Left colon (tissue), 2 donors: ENCODE measurements at regions not wholly inside any gene's neighbourhood (a gene's known extent, or its start where the extent isn't known, plus 50 kb on each side); places are given as distances from the start of the nearest gene placed in this dataset.
A peak's percentile ranks its signal among the peaks of the same experiment; 100 is the strongest.
"Not testable (repeated sequence)": the region's sequence is repeated elsewhere in the genome, so short reads cannot be mapped to it uniquely, and the experiment has no call there.

Experiments used
- ATAC-seq: fragments of 200-7000 bp; cut with Tn5 transposase; one replicate; pipeline ENCODE4 v1.9.1; 2020; ENCODE audit warnings: mild to moderate bottlenecking, moderate library complexity
- DNase-seq, 2 donors: peaks; one replicate each; pipeline ENCODE4 v3.0.0-alpha.2; 2020
- intact Hi-C, 2 donors: fragments of 100-400 bp; cut with DNase I in 1 of 2; cut with micrococcal nuclease in 1 of 2; formaldehyde crosslinking; loops; one replicate each; pipeline versions ENCODE4 v1.11.2 to v1.14.0; 2022; cut with DNase I, micrococcal nuclease
- donor health status: DM: no; HTN: no; CAD: no.
- donor health status: DM: yes; HTN: yes; CAD: no.

DNA sequence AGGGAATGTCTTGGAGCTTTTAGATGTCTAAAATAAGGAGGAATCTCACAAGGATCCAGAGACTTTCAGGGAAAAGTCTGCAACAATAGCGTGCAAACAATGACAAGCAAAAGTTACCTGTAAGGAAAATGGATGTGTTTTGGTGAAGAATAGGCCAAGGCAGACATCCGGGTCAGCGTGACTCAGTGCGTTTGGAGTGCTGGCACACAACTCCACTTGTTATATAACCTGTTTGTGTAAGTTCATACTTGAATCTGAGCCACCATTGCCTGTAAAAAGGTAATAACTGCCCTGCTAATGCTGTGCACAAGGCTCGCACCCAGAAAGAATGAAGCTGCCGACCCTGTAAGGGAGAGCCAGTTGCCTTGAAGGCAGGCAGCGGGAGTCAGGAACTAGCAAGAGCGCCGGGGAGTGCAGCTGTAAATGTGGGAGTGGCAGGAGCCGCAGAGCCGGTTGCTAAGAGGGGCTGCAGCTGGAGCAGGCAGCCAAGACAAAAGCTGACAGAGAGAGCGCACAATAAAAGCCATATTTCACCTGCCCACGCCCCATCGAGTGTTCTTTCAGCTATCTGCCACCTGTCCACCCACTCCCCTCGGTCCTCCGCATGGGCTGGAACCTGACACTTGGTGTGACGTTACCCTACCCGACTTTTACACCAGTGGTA is 638.5 kb upstream of the MIS18BP1 start:
- ATAC-seq (peak; percentile 90), DNase-seq (peak; percentile 69 to 74)
- intact Hi-C loops: no loop called here

DNA sequence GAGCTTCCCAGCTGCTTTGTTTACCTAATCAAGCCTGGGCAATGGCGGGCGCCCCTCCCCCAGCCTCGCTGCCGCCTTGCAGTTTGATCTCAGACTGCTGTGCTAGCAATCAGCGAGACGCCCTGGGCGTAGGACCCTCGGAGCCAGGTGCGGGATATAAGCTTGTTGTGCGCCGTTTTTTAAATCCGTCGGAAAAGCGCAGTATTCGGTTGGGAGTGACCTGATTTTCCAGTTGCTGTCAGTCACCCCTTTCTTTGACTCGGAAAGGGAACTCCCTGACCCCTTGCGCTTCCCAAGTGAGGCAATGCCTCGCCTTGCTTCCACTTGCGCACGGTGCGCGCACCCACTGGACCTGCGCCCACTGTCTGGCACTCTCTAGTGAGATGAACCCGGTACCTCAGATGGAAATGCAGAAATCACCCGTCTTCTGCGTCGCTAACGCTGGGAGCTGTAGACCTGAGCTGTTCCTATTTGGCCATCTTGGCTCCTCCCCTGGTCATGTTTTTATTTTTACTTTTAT is 635.8 kb upstream of the MIS18BP1 start:
- ATAC-seq, DNase-seq, intact Hi-C loops: not testable (repeated sequence)

DNA sequence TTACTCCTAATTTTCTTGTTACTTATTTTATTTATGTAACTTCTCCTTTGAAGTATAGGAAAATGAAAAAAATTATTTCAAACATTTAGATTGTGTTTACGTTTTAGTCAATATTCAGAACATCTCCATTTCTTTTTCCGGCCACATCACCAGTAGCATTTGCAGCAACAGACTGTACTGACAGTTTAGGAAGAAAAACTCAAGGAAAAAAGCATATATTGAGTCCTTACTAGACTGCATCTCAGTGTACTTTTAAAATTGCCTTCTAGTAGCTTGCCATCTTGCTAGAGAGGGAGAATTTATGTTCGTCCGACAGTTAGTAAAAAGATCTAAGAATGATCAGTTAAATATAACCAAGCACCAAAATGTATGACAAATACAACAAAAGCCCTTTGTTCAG is 625.0 kb upstream of the MIS18BP1 start:
- no peak for DNase-seq
- intact Hi-C loops: no loop called here
- ATAC-seq: no peak

DNA sequence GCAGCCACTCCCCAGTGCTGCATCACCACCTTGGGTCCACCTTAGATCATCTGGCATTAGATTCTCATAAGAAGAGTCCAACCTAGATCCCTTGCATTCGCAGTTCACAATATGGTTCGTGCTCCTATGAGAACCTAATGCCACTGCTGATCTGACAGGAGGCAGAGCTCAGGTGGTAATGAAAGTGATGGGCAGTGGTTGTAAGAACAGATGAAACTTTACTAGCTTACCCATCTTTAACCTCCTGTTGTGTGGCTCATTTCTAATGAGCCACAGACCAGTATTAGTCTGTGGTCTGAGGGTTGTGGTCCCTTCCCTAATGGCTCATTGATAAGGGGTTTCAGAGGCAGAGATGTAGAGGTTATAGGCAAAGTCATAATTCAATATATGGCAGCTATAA is 615.9 kb upstream of the MIS18BP1 start:
- ATAC-seq: no peak
- no peak for DNase-seq
- intact Hi-C loops: no loop called here

DNA sequence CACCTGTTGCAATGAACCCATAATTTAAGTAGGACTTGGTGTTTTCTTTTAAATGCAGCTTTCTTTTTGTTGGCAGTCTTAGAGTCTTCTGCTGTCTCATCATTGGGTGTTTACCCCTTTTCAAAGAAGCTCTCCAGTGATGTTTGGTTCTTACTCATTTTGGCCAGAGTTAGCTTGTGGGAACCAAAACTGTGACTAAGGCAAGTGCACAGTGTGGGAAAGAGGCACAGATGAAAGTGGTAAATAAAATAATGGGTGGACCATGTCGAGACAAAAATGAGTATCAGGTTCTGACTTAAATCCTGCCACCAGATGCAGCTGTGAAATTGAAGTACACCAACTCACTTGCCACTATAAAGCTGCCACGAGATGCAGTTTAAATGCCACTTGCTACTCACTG is 615.4 kb upstream of the MIS18BP1 start:
- no peak for DNase-seq
- no peak for ATAC-seq
- intact Hi-C loops: no loop called here

DNA sequence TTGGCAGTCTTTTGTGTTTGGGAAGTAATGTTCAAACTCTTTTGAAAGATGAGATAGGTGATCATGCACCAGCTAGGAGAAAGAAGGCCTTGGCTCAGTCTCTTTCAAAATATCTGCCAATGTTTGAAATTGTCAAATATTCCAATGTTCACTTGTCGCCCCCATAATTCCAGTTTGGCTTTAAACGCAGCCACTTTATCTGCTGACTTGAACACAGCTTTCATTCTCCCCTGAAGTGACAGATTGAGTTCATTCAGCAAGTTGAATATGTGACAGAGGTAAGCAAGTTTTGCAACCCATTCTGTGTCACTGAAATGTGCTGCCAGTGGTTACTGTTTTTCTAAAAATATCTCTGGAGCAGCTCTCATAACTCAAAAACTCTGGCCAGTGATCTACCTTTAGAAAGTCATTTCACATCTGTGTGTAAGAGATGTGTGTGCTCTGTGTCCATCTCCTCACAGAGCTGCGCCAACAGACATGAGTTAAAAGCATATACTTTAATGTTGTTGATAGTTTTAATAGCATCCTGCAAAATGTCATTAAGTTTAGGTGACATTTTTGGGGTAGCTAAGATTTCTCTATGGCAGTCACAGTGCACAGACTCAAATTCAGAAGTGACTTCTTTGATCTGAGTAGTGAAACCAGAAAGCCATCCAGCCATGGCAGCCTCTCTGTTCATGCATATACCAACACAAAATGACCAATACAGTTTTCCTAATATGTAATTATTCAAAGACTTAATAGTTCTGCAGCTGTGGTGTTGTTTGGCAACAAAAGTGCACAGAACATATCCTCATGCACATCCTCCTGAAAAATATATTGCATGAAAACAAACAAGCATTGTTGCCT is 614.3 kb upstream of the MIS18BP1 start:
- ATAC-seq (no peak), DNase-seq (no peak)
- intact Hi-C loops: no loop called here

DNA sequence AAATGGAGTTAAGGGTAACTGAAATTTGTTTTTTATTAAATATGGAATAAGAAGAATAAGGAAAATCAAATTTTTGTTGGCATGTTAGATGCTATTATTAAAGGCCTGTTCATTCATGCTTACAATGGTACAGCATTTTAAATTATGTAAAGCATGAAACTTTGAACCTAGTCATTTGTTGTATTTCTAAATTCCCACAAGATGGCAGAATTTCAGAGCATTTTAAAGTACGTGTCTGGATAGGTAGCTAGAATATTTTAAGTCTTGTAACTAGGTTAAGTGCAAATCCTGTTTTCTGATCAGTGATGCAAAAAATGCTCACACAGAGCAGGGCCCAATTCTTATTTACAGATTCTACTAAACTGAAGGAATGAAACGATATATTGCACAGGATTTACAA is 585.6 kb upstream of the MIS18BP1 start:
- ATAC-seq: no peak
- no peak for DNase-seq
- intact Hi-C loops: no loop called here

DNA sequence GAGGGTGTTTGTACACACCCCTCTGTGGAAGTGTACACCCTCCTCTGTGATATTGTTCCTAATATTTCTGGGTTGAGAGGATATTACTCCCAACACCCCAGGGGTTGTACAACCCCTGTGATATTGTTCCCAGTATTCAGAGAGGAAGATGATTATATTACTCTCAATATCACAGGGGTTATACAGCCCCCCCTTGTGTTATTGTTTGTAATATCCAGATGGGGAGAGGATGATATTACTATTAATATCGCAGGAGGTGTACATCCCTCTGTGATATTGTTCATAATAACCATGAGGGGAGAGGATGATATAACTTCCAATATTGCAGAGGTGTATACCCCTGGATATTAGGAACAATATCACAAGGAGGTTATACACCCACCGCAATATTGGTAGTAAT is 566.1 kb upstream of the MIS18BP1 start:
- ATAC-seq: no peak
- intact Hi-C loops: no loop called here
- DNase-seq: no peak

DNA sequence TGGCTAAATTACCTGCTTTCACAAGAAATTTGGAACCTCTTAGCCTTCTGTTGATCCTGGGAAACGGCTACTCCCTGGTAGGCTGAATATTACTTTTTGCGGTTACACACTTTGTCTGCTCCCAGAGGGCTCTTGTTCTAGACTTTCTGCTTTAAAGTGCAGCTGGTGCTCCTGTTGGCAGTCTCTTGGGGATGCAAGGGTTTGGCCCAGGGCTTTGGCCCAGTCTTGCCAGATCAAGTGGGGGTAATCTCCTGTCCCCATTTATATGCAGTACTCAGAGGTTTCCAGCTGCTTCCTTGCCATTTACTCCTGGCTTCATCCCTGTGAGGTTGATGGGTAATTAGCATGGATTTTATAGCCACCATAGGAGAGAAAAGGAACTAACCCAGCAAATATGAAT is 558.2 kb upstream of the MIS18BP1 start:
- intact Hi-C loops: no loop called here
- no peak for DNase-seq
- no peak for ATAC-seq

DNA sequence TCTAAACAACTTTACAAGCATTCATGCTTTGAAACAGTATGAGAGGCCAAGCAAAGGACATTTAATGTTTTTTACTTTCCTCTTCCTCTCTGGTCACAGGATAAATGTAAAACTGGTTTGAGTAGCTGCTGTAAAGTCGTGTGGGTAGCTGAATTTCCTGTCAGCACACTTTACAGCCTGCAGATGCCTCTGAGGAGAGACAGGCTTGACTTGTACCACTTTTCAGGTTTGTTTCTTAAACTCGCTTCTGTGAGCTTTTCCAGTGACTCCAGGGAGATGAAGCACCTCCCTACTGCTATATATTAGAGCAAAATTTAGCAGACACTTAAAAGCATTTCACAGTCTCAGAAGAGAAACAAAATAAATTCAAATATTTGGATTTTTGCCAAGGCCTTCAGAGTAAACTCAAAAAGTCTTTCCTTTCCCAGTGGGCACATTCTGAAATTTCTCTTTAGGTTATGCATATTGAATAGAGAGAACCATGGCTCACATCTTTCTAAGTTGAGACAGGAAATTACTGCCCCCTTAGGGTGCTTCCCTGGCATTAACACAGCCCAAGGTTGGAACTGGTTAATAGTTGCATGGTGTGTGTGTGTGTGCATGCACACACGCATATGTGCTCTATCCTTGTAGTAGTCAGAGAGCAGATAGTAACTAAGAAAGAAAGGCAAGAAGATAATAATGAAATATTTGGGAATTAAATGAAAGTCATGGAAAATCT is 557.3 kb upstream of the MIS18BP1 start:
- ATAC-seq (peak; percentile 93), DNase-seq (peak in 1 of 2 donors; percentile 32)
- intact Hi-C loops: no loop called here

DNA sequence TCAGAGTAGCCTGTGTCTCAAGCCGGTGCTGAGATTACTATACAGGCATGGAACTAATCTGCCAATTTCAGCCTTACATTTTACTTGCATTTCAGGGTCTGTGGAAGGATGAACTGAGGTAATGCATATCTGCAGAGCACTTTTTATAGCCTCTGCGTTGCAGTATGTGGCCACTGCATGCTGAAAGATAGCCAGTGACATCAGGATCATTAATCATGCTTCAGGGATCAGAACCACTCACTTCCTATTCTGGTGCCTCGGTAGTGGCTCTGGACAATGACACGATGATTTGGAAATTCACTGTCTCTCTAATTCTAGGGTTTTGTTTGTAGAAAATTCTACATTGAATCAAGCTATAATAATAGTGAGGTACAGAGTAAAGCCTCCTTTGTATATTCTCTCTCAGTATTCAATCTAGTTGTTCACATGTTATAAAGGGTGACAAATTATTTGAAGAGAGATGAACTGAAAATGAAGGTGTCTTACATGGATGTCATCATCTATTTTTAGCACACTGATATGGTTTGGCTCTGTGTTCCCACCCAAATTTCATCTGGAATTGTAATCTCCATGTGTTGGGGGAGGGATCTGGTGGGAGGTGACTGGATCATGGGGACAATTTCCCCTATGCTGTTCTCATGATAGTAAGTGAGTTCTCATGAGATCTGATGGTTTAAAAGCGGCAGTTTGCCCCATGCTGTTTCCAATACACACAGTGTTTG is 554.3 kb upstream of the MIS18BP1 start:
- DNase-seq: no peak
- intact Hi-C loops: no loop called here
- ATAC-seq: no peak

DNA sequence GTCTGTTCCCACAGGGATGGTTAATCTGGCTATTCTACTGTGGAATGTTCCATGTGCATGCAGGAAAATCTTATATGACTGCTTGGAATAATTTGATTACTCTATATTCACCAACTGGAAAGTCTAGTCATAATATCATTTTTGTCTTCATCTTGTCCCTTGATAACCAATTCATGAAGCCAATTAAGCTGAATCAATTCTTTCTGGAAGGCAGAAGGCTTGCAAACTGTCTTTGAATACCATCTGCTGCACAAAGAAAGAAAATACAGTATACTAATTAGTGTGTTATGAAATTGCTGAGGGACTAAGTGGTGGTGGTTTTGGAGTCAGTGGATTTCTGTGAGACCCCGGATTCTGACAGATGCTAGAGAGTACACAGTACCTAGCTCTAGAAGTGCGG is 546.5 kb upstream of the MIS18BP1 start:
- intact Hi-C loops: no loop called here
- ATAC-seq (no peak), DNase-seq (no peak)

DNA sequence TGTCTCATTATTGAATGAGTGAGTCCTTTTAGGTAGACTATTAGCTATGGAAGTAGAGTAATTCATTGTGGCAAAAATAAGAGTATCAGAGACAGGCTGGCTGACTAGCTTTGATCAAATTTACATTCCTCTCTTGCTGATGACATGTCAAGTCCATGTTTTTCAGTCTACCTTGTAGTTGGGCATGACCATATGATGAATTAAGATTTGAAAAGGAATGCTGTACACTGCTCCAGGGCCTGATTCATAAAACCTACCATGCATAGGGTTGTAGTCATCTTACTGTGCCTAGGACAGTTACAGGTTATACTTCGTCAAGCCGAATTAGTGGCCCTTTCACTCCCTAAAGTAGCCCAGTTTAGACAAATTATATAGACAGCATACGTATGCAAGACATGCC is 545.7 kb upstream of the MIS18BP1 start:
- ATAC-seq (no peak), DNase-seq (no peak)
- intact Hi-C loops: no loop called here

DNA sequence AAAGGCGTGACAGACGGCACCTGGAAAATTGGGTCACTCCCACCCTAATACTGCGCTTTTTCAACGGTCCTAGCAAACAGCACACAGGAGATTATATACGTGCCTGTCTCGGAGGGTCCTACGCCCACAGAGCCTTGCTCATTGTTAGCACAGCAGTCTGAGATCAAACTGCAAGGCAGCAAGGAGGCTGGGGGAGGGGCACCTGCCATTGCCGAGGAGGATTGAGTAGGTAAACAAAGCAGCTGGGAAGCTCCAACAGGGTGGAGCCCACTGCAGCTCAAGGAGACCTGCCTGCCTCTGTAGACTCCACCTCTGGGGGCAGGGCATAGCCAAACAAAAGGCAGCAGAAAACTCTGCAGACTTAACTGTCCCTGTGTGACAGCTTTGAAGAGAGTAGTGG is 543.0 kb upstream of the MIS18BP1 start:
- intact Hi-C loops, ATAC-seq: not testable (repeated sequence)
- DNase-seq: peak in 1 of 2 donors; percentile 18

DNA sequence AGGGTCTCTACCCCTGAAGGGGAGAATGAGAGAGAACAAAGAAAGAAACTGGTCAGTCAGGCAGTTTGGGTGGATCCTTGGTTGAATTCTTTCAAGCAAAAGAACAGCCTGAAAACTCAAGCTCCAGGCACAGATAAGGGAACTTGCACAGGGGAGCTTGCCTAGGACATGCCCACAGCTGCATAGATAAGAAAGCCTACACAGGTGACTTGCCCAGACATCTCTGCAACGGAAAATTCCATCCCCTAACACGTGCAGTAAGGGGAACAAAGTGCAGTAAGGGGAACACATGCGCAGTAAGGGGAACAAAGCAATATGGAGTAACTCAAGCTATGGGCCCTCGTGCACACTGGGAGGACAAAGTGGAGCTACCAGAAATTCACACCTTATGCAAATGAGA is 540.1 kb upstream of the MIS18BP1 start:
- ATAC-seq: no peak
- no peak for DNase-seq
- intact Hi-C loops: no loop called here

DNA sequence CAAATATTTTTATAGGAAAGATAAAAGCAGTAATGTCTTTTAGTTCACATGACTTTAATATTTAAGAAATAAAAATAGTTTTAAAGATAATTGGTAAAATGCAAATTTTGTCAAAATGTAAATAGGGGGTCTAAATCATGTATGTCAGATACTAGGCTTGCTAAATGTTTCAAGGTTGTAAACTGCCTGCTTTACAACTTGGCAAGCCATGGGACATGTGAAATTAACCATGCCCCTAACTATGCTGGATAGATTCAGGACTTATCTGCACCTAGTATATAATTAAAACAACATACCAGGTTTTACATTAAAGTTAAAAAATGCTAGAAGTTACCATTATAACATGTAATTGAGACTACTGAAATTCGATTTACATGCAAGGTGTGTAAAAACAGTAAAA is 537.3 kb upstream of the MIS18BP1 start:
- no peak for DNase-seq
- intact Hi-C loops: no loop called here
- ATAC-seq: no peak

DNA sequence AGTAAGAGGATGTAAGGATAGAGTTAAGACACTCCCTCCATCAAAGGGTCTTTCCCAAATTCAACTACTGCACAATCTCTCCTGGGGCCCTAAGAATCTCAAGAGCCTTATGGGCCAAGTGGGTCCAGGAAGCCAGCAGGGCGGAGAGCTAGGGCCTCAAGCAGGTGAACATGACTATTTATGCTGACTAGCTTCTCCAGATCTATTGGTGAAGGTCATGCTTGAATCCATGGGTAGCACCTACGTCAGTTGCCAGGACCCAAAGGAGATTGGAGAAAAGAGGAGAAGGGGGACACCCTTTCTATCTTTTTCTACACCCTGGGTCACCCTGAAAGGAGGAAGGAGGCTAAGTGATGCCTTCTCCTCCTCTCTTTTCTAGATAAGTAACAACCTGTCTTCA is 534.2 kb upstream of the MIS18BP1 start:
- no peak for DNase-seq
- intact Hi-C loops: no loop called here
- ATAC-seq: no peak

DNA sequence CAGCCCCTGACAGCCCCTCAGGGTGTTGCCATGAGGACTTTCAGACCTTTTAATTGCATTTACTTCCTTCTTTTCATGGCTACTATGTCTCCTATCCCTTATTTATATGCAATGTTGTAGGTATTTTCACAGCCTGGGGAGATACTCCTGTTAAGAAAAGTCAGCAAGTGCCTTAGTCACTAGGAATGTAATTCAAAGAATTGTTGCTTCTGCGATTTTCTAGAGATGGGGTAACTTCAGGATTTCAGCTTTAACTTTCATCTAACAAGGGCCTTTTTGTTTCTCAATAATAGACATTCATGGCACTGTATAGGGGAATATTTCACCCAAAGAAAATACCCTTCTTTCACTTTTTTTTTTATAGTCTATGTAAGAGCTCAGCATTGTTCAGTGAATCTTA is 533.3 kb upstream of the MIS18BP1 start:
- no peak for ATAC-seq
- intact Hi-C loops: no loop called here
- no peak for DNase-seq

DNA sequence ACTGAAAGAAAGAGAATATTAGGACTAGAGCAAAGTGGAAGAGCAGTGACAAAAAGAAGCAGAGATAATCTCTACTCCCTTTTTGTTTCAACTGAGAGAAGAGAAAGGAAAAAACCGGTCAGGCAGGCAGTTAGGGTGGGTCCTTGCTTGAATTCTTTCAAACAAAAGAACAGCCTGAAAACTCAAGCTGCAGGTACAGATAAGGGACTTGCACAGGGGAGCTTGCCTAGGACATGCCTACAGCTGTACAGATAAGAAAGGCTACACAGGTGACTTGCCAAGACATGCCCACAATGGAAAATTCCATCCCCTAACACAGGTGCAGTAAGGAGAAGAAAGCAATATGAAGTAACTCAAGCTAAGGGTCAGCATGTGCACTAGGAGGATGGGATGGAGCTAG is 532.2 kb upstream of the MIS18BP1 start:
- intact Hi-C loops: no loop called here
- peak; percentile 74 to 75 for DNase-seq
- ATAC-seq: peak; percentile 88
